ENCODE measurements at regions not wholly inside any gene's neighbourhood (a gene's known extent, or its start where the extent isn't known, plus 50 kb on each side); places are given as distances from the start of the nearest gene placed in this dataset.
A peak's percentile ranks its signal among the peaks of the same experiment; 100 is the strongest.

DNA sequence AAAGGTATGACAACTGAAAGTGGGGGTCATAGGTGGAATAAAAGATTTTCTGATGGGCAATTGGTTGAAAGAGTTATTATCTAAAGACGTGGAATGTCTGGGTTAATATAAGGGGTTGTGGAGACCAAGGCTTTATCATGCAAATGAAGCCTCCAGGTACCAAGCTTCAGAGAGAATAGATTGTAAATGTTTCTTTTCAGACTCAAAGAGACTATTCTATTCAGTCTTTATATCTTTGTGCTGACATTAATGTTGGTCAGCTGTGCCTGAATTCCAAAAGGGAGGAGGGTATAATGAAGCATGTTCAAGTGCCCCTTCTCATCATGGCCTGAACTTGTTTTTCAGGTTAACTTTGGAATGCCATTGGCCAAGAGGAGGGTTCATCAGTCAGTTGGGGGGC lies 145.3 kb downstream of the SETD4 start:
- H3K4me3 ChIP-seq (ENCODE audit: low read length) = no peak overlapping the region
- H3K36me3 ChIP-seq (ENCODE audit: control insufficient read depth, insufficient read depth, low read length, severe bottlenecking) = no peaks in the 10 kb centered on the region
- peaks cover 3% of the 10 kb centered on the region for H3K4me1 ChIP-seq (ENCODE audit: control insufficient read depth, insufficient read depth, low read length)
- H3K9me3 ChIP-seq (ENCODE audit: control insufficient read depth, low read length) = no peaks in the 10 kb centered on the region
- no peak overlapping the region for H3K9ac ChIP-seq (ENCODE audit: low read length)
- no peak for DNase-seq (ENCODE audit: low read depth)
- H3K27me3 ChIP-seq (replicated peaks; ENCODE audit: control insufficient read depth, insufficient read depth, low read length) = no peaks in the 10 kb centered on the region

DNA sequence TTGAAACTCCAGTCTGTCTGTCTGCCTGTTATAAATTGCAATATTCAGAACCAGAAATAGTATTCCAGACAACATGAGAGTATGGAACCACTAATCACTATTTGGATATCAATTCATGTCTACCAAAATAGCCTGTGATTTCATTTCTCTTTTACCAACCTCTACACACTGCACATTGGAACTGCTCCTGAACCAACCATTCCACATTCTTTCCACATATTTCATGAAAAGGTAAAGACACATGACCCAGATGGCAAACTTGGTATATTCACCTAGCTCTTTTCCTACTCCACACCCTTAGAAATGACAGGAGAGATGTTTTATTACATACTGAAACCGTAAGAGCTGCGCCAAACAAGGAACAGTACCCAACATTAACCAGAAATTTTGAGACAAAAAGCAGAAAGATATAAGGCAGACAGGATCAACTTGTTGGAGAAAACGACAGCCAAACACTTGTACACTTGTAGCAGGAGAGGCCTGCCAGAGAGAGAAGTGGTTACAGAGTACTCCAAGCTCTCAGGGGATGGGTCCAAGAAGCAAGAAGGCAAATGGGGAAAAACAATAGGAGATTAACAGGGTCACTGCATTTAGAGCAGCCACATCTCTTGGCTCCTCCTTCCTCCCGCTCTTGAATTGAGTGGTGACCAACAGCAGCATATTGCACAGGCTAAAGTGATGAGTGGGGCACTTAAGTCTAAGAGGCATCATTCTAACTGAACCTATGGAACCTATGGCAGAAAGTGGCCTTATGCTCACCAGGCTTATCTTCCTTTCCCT lies 148.7 kb downstream of the SETD4 start:
- no peak for DNase-seq (ENCODE audit: low read depth)
- Histone ChIP-seq H3K27me3 (replicated peaks; ENCODE audit: control insufficient read depth, insufficient read depth, low read length) (no peaks in the 10 kb centered on the region), H3K36me3 (ENCODE audit: control insufficient read depth, insufficient read depth, low read length, severe bottlenecking) (no peaks in the 10 kb centered on the region)

DNA sequence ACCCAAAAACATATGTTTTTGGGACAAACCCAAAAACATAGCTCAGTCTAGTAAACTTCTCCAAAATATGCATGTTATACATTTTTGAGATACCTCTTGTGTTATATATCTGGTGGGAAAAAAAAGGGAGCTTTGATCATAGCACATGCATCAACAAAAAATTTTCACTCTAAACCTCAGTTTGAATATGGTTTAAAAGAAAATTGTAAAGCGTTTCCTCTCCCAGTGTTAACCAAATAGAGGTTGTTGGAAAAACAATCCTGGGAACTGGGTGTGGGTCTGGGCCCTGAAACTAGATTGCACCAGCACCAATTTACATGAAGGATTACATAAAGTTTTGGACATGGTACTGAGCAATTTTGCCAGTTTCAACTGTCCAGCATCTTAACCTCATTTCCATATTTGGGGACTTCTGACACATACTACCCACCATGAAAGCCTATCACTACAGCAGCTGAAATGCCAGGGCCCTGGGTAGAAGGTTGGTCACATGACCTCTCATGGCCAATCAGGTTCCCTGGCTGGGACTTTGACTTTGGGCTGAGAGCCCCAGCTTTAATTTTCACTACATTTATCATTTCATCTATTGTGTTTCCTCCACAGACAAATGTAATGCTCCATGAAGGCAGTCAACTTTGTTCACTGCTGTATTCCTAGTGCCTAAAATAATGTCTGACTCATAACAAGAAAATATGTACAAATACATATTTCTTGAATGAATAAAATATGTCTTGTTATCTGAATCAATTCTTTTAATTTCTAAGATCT lies 150.7 kb downstream of the SETD4 start:
- no peak overlapping the region for H3K9ac ChIP-seq (ENCODE audit: low read length)
- peaks cover 32% of the 10 kb centered on the region for H3K4me1 ChIP-seq (ENCODE audit: control insufficient read depth, insufficient read depth, low read length)
- no peaks in the 10 kb centered on the region for H3K36me3 ChIP-seq (ENCODE audit: control insufficient read depth, insufficient read depth, low read length, severe bottlenecking)
- H3K4me3 ChIP-seq (ENCODE audit: low read length) = peak overlapping the region; percentile 14
- H3K9me3 ChIP-seq (ENCODE audit: control insufficient read depth, low read length) = no peaks in the 10 kb centered on the region
- peak; percentile 61 for DNase-seq (ENCODE audit: low read depth)
- no peaks in the 10 kb centered on the region for H3K27me3 ChIP-seq (replicated peaks; ENCODE audit: control insufficient read depth, insufficient read depth, low read length)

More for the DNA sequence above, 148.7 kb downstream of the SETD4 start:
- Histone ChIP-seq H3K9ac (ENCODE audit: low read length) (no peak overlapping the region), H3K9me3 (ENCODE audit: control insufficient read depth, low read length) (no peaks in the 10 kb centered on the region), H3K4me3 (ENCODE audit: low read length) (no peak overlapping the region), H3K4me1 (ENCODE audit: control insufficient read depth, insufficient read depth, low read length) (peaks cover 15% of the 10 kb centered on the region)

DNA sequence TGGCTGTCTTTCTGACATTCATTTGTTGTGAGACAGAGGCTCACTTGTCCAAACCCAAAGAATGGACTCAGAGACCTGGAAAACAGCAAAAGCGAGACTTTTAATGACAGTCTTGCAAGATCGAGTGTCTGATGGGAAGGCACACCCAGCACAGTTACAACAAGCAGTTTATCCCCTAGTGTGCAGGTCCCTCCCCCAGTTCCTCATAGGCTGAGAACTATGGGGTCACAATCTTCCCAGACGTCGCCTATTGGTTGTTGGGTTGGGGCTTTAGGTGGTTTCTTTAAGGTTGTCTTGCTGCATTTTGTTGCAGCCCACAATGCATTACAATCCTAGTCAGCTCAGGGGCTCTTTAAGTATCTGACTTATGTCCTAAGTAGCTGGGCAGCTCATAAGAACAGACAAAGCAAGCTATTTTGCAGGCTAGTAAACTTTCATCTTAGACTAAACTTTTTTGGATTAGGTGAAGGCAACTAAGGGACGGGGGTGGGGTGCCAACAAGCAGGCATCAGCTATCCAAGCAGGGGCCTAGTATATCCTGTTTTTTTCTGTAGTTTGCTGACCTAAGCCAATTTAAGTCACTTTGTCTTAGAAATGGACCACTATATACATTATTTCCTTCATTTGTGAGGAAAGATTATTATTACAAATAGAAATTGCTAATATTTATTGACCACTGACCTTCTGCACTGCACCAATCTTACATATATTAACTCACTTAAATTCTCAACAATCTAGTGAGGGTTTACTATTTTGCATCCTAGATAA lies 151.8 kb downstream of the SETD4 start:
- Histone ChIP-seq H3K4me3 (ENCODE audit: low read length) (no peak overlapping the region), H3K9ac (ENCODE audit: low read length) (no peak overlapping the region), H3K4me1 (ENCODE audit: control insufficient read depth, insufficient read depth, low read length) (peaks cover 34% of the 10 kb centered on the region), H3K27me3 (replicated peaks; ENCODE audit: control insufficient read depth, insufficient read depth, low read length) (no peaks in the 10 kb centered on the region), H3K9me3 (ENCODE audit: control insufficient read depth, low read length) (no peaks in the 10 kb centered on the region), H3K36me3 (ENCODE audit: control insufficient read depth, insufficient read depth, low read length, severe bottlenecking) (no peaks in the 10 kb centered on the region)
- DNase-seq (ENCODE audit: low read depth) = no peak

DNA sequence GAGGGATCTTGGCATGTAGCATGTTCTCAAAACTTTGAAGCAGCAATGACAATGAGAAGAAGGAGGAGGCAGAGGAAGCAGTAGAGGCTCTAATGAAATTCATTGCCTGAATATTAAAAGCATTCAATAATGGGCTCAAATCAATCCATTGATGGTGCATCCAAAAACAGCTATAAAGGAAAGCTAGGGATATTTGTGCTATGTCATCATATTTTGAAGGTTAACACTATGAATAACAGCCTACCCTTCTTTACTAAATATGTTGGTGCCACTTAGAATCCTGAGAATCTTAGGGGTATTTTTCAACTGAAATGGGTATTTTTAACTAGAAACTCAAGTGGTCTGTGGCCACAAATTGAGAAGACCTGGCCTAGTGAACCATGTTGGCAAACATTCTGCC lies 153.7 kb downstream of the SETD4 start:
- no peak for DNase-seq (ENCODE audit: low read depth)
- Histone ChIP-seq H3K9ac (ENCODE audit: low read length) (no peak overlapping the region), H3K27me3 (replicated peaks; ENCODE audit: control insufficient read depth, insufficient read depth, low read length) (no peaks in the 10 kb centered on the region)

DNA sequence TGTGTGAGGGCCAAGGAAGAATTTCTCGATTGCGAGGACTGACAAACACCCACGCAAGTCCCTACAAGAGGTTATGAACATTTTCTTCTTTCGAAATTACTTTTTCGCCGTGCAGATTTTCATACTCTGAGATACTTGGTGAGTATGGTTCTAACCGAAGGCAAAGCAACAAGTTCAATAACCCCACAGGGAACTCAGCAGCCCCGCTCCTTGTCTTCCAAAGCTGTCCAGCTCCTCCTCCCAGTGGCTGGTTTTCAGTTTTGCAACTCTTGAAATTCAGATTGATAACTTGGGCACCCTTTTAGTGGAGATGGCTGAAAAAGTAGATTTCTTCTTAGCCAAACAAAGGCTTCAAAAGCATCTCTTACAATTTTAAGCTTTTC lies 154.4 kb downstream of the SETD4 start:
- peak overlapping the region; percentile 60 for H3K4me3 ChIP-seq (ENCODE audit: low read length)
- no peak for DNase-seq (ENCODE audit: low read depth)
- H3K9me3 ChIP-seq (ENCODE audit: control insufficient read depth, low read length) = no peaks in the 10 kb centered on the region
- peak overlapping the region; percentile 59 for H3K9ac ChIP-seq (ENCODE audit: low read length)
- H3K4me1 ChIP-seq (ENCODE audit: control insufficient read depth, insufficient read depth, low read length) = peaks cover 34% of the 10 kb centered on the region
- H3K27me3 ChIP-seq (replicated peaks; ENCODE audit: control insufficient read depth, insufficient read depth, low read length) = no peaks in the 10 kb centered on the region
- no peaks in the 10 kb centered on the region for H3K36me3 ChIP-seq (ENCODE audit: control insufficient read depth, insufficient read depth, low read length, severe bottlenecking)

More for the DNA sequence above, 153.7 kb downstream of the SETD4 start:
- Histone ChIP-seq H3K4me1 (ENCODE audit: control insufficient read depth, insufficient read depth, low read length) (peaks cover 34% of the 10 kb centered on the region), H3K36me3 (ENCODE audit: control insufficient read depth, insufficient read depth, low read length, severe bottlenecking) (no peaks in the 10 kb centered on the region), H3K4me3 (ENCODE audit: low read length) (no peak overlapping the region), H3K9me3 (ENCODE audit: control insufficient read depth, low read length) (no peaks in the 10 kb centered on the region)

- peak overlapping the region; percentile 60 for H3K4me3 ChIP-seq (ENCODE audit: low read length)
- no peak for DNase-seq (ENCODE audit: low read depth)
- H3K9me3 ChIP-seq (ENCODE audit: control insufficient read depth, low read length) = no peaks in the 10 kb centered on the region
- H3K9ac ChIP-seq (ENCODE audit: low read length) = peak overlapping the region; percentile 59
- no peaks in the 10 kb centered on the region for H3K36me3 ChIP-seq (ENCODE audit: control insufficient read depth, insufficient read depth, low read length, severe bottlenecking)
- no peaks in the 10 kb centered on the region for H3K27me3 ChIP-seq (replicated peaks; ENCODE audit: control insufficient read depth, insufficient read depth, low read length)
- peaks cover 34% of the 10 kb centered on the region for H3K4me1 ChIP-seq (ENCODE audit: control insufficient read depth, insufficient read depth, low read length)
These were observed 155.0 kb downstream of the SETD4 start for GRCh38 chr21:35905096-35905962.

- H3K9ac ChIP-seq (ENCODE audit: low read length) = no peak overlapping the region
- no peak for DNase-seq (ENCODE audit: low read depth)
- peaks cover 12% of the 10 kb centered on the region for H3K4me1 ChIP-seq (ENCODE audit: control insufficient read depth, insufficient read depth, low read length)
- H3K9me3 ChIP-seq (ENCODE audit: control insufficient read depth, low read length) = peaks cover 3% of the 10 kb centered on the region
- H3K36me3 ChIP-seq (ENCODE audit: control insufficient read depth, insufficient read depth, low read length, severe bottlenecking) = no peaks in the 10 kb centered on the region
- H3K27me3 ChIP-seq (replicated peaks; ENCODE audit: control insufficient read depth, insufficient read depth, low read length) = no peaks in the 10 kb centered on the region
- H3K4me3 ChIP-seq (ENCODE audit: low read length) = no peak overlapping the region
These were observed 159.8 kb downstream of the SETD4 start for GRCh38 chr21:35900539-35900938.

DNA sequence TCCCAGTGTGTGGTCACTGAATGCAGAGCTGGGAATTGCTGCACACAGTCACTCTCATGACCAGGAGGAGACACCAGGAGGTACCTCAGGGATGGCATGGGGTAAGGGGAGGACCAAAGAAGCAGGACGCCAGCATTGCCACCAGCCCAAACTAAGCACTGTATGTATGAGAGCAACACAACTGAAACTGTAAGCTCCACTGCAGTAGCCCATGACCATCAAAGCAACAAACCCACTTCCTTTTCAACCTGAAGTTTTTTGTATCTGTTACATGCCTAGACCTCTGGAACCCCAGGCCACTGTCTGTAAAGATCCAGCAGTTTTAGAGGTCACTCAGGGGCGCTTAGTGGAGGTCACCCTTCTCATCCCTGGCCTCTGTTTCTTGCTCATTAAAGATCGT lies 164.3 kb downstream of the SETD4 start:
- no peaks in the 10 kb centered on the region for H3K27me3 ChIP-seq (replicated peaks; ENCODE audit: control insufficient read depth, insufficient read depth, low read length)
- H3K4me3 ChIP-seq (ENCODE audit: low read length) = no peak overlapping the region
- DNase-seq (ENCODE audit: low read depth) = no peak
- H3K9ac ChIP-seq (ENCODE audit: low read length) = no peak overlapping the region
- H3K9me3 ChIP-seq (ENCODE audit: control insufficient read depth, low read length) = peaks cover 3% of the 10 kb centered on the region
- no peaks in the 10 kb centered on the region for H3K4me1 ChIP-seq (ENCODE audit: control insufficient read depth, insufficient read depth, low read length)
- H3K36me3 ChIP-seq (ENCODE audit: control insufficient read depth, insufficient read depth, low read length, severe bottlenecking) = no peaks in the 10 kb centered on the region

DNA sequence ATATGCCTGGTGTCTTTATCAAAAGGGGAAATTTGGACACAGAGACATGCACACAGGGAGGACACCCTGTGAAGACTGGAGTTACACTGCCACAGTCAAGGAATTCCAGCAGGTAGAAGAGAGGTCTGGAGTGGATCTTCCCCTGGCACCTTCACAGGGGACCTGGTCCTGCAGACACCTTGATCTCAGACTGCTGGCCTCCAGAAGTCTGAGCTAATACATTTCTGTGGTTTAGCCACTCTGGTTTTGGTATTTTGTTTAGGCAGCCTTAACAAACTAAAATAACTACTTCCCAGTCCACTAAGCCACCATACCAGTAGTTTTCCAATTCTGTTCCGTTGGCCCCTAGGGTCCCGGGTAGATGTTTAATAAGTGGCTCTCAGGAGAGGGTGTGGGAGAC lies 164.7 kb downstream of the SETD4 start:
- H3K27me3 ChIP-seq (replicated peaks; ENCODE audit: control insufficient read depth, insufficient read depth, low read length) = no peaks in the 10 kb centered on the region
- no peak overlapping the region for H3K9ac ChIP-seq (ENCODE audit: low read length)
- peaks cover 3% of the 10 kb centered on the region for H3K9me3 ChIP-seq (ENCODE audit: control insufficient read depth, low read length)
- H3K4me1 ChIP-seq (ENCODE audit: control insufficient read depth, insufficient read depth, low read length) = no peaks in the 10 kb centered on the region
- H3K4me3 ChIP-seq (ENCODE audit: low read length) = no peak overlapping the region
- DNase-seq (ENCODE audit: low read depth) = no peak
- H3K36me3 ChIP-seq (ENCODE audit: control insufficient read depth, insufficient read depth, low read length, severe bottlenecking) = no peaks in the 10 kb centered on the region
